HepG2 (cell line): ENCODE measurements at regions not wholly inside any gene's neighbourhood (a gene's known extent, or its start where the extent isn't known, plus 50 kb on each side); places are given as distances from the start of the nearest gene placed in this dataset.

Experiments used
- SAFB2 ChIP-seq: sonication (generic); formaldehyde crosslinking; IDR thresholded peaks from 2 replicates; pipeline ENCODE4 v1.5.1; 2020; ENCODE audit warnings: missing genetic modification reagents, low read depth, mild to moderate bottlenecking, borderline replicate concordance
- TF ChIP-seq, protein P1 (sequence below): sonication (generic); formaldehyde crosslinking; conservative IDR thresholded peaks from 2 replicates; pipeline ENCODE4 v1.4.0; 2020; ENCODE audit warnings: missing genetic modification reagents

DNA sequence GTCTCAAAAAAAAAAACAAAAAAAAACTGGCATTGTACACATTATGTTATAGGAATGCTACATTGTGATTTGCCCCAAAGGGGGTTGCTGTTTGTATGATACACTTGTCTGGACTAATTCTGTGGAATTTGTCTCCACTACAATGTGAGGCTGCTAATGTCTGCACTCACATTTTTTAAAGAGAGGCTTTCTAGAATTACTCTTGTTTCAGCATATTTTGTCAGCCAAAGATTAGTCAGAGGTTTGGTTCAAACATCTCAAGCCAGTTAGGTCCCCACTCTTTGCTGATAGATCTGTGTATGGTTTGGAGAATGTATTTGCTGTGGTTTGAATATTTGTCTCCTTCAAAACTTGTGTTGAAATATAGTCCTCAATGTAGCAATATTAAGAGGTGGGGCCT, 59.3 kb upstream of the ZNF169 start:
- TF ChIP-seq SAFB2 (CRISPR knock-in tag), result no peak
- TF ChIP-seq, protein P1, sequence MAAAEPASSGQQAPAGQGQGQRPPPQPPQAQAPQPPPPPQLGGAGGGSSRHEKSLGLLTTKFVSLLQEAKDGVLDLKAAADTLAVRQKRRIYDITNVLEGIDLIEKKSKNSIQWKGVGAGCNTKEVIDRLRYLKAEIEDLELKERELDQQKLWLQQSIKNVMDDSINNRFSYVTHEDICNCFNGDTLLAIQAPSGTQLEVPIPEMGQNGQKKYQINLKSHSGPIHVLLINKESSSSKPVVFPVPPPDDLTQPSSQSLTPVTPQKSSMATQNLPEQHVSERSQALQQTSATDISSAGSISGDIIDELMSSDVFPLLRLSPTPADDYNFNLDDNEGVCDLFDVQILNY (CRISPR knock-in tag), result no peak
